ENCODE measurements at regions not wholly inside any gene's neighbourhood (a gene's known extent, or its start where the extent isn't known, plus 50 kb on each side); places are given as distances from the start of the nearest gene placed in this dataset.

DNA sequence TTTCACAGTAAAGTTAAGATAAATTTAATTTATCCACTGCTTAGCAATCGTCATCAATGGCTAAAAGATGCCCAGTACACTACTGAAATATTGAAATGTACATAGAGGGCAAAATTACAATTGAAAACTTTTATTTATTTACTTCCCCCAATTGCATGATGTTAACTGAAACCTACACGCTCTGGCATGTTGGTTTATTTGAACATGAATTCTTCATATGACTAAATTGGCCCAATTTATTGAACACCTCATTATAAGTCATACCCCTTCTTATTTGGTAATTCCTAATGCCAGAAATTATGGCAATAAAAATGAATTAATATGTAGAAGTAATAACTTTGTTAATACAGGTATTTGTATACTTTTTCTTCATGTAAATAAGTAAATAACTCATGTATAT lies 183.0 kb upstream of the ZC3H15 start:
- DNase-seq (ENCODE audit: low read depth), result no peak
- H3K4me3 ChIP-seq (ENCODE audit: low read depth, low read length), result no peak overlapping the region
- TF ChIP-seq, protein P1, sequence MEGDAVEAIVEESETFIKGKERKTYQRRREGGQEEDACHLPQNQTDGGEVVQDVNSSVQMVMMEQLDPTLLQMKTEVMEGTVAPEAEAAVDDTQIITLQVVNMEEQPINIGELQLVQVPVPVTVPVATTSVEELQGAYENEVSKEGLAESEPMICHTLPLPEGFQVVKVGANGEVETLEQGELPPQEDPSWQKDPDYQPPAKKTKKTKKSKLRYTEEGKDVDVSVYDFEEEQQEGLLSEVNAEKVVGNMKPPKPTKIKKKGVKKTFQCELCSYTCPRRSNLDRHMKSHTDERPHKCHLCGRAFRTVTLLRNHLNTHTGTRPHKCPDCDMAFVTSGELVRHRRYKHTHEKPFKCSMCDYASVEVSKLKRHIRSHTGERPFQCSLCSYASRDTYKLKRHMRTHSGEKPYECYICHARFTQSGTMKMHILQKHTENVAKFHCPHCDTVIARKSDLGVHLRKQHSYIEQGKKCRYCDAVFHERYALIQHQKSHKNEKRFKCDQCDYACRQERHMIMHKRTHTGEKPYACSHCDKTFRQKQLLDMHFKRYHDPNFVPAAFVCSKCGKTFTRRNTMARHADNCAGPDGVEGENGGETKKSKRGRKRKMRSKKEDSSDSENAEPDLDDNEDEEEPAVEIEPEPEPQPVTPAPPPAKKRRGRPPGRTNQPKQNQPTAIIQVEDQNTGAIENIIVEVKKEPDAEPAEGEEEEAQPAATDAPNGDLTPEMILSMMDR (IDR thresholded peaks at IDR 0.05; ENCODE audit: insufficient read depth, low read depth, low read length), result no peak

DNA sequence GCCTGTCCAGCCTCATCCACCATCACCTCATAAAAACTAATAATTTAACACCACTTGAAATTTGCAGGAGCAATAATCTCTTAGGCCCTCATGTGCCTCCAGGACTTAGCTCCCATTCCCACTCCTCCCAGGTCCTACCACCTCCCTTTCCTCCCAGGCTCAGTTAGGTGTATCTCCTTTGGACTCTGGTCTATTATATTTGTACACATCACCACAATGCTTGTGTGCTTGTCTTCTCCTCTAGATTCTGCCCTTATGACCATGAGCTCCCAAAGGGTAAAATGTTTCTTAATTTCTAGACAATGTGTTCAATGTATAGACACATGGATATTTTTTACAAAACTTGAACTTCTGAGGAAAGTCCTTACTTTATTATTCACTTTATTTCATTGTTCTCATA lies 182.0 kb upstream of the ZC3H15 start:
- no peak for DNase-seq (ENCODE audit: low read depth)
- TF ChIP-seq, protein P1 (IDR thresholded peaks at IDR 0.05; ENCODE audit: insufficient read depth, low read depth, low read length), result no peak
- H3K4me3 ChIP-seq (ENCODE audit: low read depth, low read length), result no peak overlapping the region

DNA sequence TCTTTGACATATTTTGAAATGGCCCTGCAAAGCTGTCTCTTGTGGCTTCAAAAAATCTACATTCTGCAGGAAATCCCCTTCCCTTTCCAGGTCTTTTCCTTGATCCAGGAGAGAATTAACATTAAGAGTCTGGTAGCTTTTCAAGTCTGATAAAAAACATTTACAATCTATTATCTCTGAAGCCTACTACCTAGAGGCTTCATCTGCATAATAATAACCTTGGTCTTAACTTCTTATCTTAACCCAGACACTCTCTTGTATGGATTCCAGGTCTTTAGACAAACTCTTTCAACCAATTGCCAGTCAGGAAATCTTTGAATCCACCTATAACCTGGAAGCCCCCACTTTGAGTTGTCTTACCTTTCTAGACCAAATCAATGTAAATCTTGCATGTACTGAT lies 179.3 kb upstream of the ZC3H15 start:
- no peak overlapping the region for H3K4me3 ChIP-seq (ENCODE audit: low read depth, low read length)
- no peak for DNase-seq (ENCODE audit: low read depth)
- TF ChIP-seq, protein P1 (IDR thresholded peaks at IDR 0.05; ENCODE audit: insufficient read depth, low read depth, low read length), result no peak

DNA sequence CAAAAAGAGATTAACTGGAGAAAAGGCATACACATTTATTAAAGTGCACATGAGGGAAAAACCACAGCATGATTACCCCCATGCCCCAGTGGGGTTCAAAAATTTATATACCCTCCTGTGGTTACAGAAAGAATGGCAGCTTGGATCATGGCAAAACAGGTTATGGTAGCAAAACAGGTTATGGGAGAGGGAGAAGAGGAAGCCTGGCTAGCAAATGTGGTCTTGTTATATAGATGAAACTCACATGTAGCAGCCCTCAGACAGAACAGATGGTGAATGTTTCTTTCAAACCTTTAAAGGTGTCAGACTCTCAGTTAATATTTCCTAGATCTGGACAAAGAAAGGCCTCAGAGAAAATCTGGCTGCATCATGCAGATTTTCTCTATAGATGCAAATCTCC lies 178.2 kb upstream of the ZC3H15 start:
- no peak overlapping the region for H3K4me3 ChIP-seq (ENCODE audit: low read depth, low read length)
- TF ChIP-seq, protein P1 (IDR thresholded peaks at IDR 0.05; ENCODE audit: insufficient read depth, low read depth, low read length), result no peak
- DNase-seq (ENCODE audit: low read depth), result no peak

DNA sequence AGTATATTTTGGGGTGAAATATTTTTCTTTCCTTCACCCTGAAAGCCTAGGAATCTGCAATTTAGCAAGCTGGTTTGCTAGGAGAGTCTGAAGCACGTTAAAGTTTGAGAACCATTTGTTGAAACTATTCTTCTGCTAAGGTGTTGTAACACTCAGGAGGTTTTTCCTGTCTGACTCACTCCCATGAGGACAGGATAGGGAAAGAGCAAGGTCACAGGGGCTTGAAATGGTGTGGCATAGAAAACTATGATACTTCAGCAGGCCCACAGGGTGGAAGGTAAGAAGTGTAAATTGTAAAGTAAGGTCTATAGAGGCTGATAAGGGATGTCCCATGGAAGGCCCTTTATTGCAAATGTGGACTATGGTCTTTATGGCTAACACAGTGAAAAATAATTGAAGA lies 177.7 kb upstream of the ZC3H15 start:
- H3K4me3 ChIP-seq (ENCODE audit: low read depth, low read length), result no peak overlapping the region
- peak; percentile 36 for DNase-seq (ENCODE audit: low read depth)
- TF ChIP-seq, protein P1 (IDR thresholded peaks at IDR 0.05; ENCODE audit: insufficient read depth, low read depth, low read length), result no peak

DNA sequence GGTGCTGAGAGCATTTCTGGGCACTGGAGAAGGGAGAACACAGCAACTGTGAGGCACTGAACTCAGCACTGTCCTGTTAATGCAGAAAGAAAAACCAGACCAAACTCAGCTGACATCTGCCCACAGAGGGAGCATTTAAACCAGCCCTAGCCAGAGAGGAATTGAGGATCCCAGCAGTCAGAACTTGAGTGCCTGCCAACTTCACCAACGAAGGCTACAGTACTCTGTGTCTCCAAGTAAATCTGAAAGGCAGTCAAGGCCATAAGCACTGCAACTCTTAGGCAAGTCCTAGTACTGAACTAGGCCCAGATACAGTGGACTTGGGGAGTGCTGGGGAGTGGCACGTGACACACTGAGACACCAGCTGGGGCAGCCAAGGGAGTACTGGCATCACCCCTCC lies 176.2 kb upstream of the ZC3H15 start:
- DNase-seq (ENCODE audit: low read depth), result peak; percentile 10
- TF ChIP-seq, protein P1 (IDR thresholded peaks at IDR 0.05; ENCODE audit: insufficient read depth, low read depth, low read length), result no peak
- no peak overlapping the region for H3K4me3 ChIP-seq (ENCODE audit: low read depth, low read length)

DNA sequence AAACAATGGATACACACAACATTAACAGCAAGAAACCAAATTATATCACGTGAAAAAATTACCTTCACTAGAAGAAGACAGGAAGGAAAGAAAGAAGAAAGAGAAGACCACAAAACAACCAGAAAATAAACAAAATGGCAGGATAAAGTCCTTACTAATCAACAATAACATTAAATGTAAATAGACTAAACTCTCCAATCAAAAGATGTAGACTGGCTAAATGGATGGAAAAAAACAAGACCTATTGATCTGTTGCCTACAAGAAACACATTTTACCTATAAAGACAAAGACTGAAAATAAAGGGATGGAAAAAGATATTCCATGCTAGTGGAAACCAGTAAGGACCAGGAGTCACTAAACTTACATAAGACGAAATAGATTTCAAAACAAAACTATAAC lies 167.0 kb upstream of the ZC3H15 start:
- no peak for DNase-seq (ENCODE audit: low read depth)
- H3K4me3 ChIP-seq (ENCODE audit: low read depth, low read length), result no peak overlapping the region
- TF ChIP-seq, protein P1 (IDR thresholded peaks at IDR 0.05; ENCODE audit: insufficient read depth, low read depth, low read length), result no peak
